Breast epithelium (tissue), 3 donors: ENCODE measurements at regions not wholly inside any gene's neighbourhood (a gene's known extent, or its start where the extent isn't known, plus 50 kb on each side); places are given as distances from the start of the nearest gene placed in this dataset.

Source experiments
- CTCF ChIP-seq, 3 donors: fragments of 450-650 bp; IDR thresholded peaks; one replicate each; pipeline ENCODE4 v1.5.1; 2016 to 2017; ENCODE audit warnings: antibody characterized with exemption in 3 of 3, mild to moderate bottlenecking in 3 of 3, moderate library complexity in 3 of 3
- POLR2A ChIP-seq: fragments of 450-650 bp; IDR thresholded peaks from one replicate; pipeline ENCODE4 v1.6.1; 2016; ENCODE audit warnings: antibody characterized with exemption, mild to moderate bottlenecking, moderate library complexity
- POLR2AphosphoS5 ChIP-seq, 3 donors: sonication (generic); formaldehyde crosslinking; IDR thresholded peaks; one replicate each; pipeline ENCODE4 v1.6.1; 2017; ENCODE audit warnings: antibody characterized with exemption in 3 of 3

- TF ChIP-seq POLR2A, result no peak
- no peak for TF ChIP-seq POLR2AphosphoS5 (IDR thresholded peaks at IDR 0.05)
- no peak for TF ChIP-seq CTCF (IDR thresholded peaks at IDR 0.05)
Observed at GRCh38 chr6:10170816-10171215, 244.1 kb downstream of the TFAP2A start.
